Left renal cortex interstitium (tissue), 4 donors: ENCODE measurements at regions not wholly inside any gene's neighbourhood (a gene's known extent, or its start where the extent isn't known, plus 50 kb on each side); places are given as distances from the start of the nearest gene placed in this dataset.
"Not testable (repeated sequence)": the region's sequence is repeated elsewhere in the genome, so short reads cannot be mapped to it uniquely, and the experiment has no call there.

Experiments
- DNase-seq, 4 donors: peaks; one replicate each; pipeline ENCODE4 v3.0.0-alpha.2; 2013; ENCODE audit warnings: low read depth in 4 of 4, low spot score in 2 of 4, missing footprints in 1 of 4

DNA sequence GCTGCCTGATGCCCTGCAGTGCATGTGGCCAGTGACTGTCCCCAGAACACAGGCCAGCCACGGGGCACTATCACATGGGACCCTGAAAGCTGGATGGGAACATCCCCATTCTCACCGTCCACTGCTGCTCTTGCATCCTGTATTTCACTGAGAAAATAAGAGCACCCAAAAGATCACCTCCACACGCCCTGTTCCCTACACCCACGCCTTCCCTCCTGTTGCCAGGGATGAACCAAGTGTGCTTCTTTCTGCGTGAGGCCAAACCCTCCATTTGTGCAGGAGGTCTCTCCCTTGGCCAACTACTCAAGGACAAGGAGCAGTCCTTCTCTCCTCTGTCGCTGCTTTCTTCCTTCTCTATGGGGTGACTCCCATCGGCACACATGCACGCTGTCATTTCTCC, 118.3 kb downstream of the LRRC37A3 start:
- DNase-seq = not testable (repeated sequence)

DNA sequence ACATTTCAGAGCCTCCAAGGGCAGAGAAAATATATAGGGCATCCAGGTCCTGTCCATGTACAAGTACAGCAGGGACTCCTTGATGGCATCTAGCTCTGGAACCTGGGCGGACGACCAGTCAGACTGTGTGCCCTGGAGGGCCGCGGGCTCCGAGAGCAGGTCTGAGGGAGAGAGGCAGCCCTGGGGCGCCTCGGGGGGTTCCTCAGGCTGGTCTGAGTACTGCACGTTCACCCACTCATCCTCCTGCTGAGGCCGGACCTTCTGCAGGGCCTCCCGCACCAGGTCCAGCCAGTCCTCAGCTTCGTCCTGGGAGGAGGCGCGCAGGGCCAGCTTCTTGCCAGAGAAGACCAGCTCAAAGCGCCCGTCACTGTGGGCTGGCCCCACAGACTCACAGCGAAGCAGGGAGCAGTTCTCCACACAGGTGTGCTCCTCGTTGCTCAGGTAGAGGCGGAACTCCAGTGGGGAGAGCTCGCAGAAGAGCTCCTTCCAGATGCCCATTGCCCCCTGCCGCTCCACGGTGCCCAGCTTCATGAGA, 118.8 kb downstream of the LRRC37A3 start:
- not testable (repeated sequence) for DNase-seq

DNA sequence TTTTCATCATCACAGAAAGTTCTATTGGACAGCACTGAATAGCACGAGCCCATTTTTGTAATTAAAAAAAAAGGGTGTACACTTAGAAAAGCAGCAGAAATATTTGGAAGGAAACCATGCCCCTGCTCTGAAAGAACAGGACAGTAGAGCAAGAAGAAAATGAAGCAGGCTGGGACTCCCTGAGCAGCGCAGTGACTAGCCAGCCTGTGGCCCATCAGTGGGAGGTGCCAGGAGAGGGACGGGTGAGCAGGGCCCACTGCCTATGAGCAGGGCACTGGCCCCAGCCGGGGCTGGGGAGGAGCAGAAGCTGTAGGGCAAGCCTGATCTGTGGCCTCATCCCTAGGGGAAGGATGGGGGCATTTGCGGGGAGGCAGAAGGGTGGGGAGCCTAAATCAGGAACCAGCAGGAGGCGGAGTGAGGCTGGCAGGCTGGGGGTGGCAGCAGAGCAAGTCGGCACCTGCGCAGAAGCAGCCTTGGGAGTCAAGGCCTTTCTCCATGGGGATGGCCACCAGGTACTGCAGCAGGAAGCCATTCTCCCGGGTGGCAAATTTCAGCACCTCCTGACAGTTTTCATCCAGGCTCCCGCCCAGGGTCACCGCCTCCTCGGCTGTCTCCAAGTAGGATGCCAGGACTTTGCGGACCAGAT, 119.6 kb downstream of the LRRC37A3 start:
- not testable (repeated sequence) for DNase-seq

DNA sequence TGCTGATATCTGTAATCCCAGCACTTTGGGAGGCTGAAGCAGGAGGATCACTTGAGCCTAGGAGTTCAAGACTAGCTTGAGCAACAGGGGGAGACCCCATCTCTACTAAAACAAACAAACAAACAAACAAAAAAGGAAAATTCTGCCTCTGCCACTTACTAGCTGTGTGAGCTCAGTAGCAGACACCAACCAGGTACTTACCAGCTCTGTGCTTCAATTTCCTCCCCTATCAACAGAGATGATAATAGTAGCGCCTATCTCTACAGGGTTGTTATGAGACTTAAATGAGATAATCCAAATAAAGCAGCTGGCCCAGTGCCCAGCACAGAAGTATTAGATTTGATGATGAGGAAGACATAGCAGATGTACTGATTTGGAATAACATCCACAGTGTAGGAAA, 120.3 kb downstream of the LRRC37A3 start:
- not testable (repeated sequence) for DNase-seq

DNA sequence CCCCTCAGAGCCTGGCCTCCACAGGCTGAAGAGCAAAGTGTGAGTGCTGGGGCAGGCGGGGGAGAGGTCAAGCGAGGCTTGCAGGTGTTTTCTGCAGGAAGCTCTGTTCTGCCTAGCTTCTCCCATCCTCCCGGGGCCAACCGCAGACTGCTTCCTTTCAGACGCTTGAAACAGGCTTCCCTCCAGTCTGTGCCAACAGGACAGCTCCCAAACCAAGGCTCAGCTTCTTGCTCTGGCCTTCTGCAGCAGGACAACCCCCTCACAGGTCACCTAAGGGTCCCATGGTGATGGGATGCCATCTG, 120.8 kb downstream of the LRRC37A3 start:
- not testable (repeated sequence) for DNase-seq

DNA sequence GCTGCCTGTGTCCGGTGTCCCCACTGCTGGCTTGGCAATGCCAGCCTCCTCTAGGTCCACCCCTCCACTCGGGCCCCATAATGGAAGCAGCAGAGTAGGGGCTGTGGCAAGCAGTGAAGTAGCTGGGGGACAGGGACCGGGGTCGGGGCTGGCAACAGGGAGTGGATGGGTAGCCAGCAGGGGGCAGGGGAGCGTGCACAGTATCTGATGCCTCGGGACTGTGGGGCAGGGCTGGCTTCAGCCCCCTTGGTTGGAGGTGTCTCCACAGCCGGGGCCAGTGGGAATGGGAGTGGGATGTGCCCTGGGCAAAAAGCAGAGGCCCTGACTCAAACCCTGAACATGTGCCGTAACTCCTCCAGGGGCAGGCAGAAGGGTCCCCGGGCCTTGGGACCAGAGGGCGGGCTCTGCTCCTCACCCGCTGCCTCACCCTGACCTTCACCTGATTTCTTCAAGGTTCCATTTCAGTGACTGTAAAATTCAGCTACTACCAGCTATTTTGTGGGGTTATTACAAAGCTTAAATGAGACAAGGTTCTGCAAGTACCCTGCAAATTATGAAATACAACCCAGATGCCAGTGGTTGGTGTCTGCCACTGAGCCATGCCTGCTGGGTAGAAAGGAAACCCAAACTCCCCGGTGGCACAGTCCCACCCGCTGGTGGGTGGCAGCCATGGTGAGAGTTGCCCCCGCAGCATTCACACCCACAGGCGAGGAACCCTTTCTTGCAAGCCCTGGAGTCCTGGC, 121.4 kb downstream of the LRRC37A3 start:
- not testable (repeated sequence) for DNase-seq

DNA sequence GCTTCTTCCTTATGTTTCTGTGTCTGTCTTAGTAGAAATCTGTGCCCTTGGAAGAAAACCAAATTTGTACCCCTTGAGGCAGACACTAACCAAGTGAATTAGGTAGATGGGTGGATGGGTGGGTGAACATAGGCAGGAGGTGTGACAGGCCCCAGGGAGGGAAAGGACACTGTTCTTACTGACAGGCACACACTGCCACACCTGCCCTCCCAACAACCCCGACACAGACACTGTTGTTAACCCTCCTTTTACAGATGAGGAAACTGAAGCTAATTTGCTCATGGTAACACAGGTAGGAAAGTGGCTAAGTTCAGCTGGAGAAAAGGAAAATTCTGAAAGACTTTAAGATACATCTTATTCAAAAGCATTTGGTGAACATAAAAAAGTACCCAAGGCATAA, 123.9 kb downstream of the LRRC37A3 start:
- not testable (repeated sequence) for DNase-seq

DNA sequence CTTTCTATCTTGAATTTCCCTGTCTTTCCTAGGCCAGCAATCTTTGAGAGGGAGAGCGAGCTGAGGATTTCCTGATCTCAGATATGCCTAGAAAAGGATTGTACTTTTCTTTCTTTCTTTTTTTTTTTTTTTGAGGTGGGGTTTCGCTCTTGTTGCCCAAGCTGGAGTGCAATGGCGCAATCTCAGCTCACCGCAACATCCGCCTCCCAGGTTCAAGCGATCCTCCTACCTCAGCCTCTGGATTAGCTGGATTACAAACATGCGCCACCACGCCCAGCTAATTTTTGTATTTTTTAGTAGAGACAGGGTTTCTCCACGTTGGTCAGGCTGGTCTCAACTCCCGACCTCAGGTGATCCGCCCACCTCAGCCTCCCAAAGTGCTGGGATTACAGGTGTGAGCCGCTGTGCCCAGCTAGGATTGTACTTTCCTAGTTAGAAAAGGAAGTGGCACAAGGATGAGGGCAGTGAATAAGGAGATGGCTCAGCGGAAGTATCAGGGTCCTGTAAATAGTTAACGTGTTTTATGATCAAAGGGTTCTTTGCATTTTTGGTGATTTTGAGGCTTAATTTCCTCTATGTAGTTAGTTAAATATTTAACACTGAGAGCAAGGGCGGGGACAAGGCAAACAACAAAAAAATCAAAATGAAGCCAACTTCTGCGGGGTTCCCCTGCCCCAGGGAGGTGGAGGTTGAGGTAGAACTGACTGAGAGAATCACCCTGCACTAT, 124.6 kb downstream of the LRRC37A3 start:
- not testable (repeated sequence) for DNase-seq

DNA sequence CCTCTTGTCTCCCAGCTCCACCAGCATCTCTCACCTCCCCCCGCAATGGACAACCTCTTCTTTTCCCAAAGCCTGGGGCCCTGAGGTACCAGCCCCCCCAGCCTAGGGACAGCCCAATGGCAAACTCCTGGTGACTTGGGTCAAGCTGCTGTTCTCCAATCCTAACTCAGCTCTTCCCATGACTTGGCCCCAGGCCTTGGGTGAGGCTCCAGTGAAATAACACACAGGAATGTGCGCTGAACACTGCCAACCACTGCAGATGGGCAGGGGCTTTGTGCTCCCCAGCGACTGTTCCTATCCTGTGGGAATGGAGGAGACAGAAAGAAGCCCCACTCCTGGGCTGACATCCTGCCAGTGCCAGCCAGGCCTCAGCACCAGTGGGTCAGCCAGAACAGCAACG, 125.2 kb downstream of the LRRC37A3 start:
- not testable (repeated sequence) for DNase-seq

DNA sequence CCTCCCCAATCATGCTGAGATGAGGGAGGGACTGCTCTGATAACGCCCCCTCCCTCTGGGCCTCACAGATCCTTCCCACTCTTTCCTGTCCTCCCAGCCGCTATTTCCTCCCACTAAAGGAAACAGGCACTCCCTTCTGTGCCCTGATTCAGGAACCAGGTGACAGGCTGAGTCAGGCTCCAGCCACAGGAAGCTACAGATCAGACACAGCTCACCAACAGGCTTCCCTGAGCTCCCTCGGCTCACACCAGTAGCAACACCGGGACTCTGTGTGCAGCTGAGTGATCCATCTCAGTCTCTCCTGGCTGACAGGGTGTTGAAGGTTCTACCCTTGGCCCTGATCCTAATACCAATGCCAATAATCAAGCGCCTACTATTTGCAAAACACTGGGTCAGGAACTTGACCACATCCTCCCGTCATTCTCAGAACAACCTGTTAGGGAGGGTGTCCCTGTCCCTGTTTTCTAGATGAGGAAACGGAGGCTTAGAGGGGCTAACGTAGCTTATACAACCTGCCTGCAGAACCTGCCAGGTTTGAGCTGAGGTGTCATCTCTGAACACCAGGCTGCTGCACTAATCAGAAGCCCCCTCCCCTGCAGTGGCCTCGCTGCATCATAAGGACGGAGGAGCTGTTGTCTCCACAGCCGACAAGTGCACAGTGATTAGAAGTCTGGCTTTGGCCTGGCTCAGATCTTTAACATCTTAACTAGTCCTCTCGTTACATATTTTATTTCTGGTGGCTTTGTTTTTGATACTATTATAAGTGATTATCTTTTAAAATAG, 126.3 kb downstream of the LRRC37A3 start:
- DNase-seq = not testable (repeated sequence)

DNA sequence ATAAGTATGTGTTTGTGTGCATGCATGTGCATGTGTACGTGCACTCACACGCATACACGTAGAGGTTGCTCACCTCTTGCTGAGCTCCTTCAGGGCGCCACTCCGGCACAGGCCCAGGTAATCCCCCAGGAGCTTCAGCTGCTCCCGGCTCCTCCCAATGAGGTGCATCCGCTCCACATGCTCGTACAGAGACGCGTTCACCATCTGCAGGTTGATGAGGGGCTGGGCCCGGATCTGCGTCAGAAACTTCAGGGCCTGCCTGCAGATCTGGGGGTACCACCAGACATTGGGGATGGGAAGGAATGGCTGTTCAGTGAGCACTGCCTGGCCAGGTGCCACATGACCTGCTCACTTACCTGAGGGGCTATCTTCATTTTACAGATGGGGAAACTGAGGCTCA, 127.0 kb downstream of the LRRC37A3 start:
- DNase-seq = not testable (repeated sequence)

DNA sequence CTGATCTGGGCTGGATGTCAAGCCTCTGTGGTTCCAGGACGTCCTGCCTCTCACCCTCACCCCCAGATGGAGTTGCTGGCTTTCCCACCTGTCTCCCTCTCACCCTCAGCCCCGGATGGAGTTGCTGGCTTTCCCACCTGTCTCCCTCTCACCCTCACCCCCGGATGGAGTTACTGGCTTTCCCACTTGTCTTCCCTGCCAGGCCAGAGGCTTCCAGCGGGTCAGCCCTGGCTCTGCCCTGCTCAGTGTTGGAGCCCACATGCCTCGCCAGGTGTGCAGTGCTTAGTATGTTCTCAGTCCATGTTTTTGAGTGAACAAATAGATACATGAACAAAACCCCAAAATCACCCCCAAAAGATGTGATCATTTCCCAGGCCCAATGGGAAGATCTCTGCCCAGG, 127.6 kb downstream of the LRRC37A3 start:
- not testable (repeated sequence) for DNase-seq

DNA sequence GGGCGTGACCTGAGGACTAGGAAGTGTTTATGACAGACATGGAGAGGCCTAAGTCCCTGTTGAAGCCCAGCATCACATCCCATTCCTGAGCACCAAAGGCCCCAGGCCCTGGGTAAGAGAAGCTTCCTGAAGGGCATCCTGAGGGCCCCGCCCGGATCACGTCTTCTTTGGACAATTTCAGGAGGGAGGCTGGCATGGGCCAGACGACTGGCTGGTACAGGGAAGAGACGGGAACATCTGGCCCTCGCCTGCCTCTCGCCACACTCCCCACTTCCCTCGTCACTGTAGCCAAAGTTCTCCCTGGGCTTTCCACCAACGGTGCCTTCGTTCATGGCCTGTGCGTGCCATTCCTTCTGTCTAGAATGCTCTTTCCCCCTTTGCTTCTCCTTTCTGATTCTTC, 128.1 kb downstream of the LRRC37A3 start:
- DNase-seq = not testable (repeated sequence)

DNA sequence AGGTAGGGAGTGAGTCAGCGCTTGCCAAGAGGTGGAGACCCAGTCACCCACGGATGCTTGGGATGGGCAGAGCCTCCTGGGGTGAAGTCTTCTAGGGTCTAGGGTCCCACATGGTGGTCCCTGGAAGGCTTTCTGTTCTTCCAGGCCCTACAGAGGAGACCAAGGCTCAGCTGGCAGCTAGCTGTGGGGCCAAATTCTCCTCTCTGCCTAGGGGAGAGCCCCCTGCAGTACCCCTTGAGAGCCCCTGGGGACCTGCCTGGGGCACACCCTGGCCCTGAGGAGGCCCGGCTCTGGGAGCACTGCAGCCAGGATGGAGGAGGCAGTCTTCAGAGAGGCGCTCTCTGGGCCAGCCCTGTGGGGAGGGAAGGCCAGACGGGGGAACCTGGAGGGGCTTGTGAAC, 128.6 kb upstream of the SMURF2 start:
- not testable (repeated sequence) for DNase-seq

DNA sequence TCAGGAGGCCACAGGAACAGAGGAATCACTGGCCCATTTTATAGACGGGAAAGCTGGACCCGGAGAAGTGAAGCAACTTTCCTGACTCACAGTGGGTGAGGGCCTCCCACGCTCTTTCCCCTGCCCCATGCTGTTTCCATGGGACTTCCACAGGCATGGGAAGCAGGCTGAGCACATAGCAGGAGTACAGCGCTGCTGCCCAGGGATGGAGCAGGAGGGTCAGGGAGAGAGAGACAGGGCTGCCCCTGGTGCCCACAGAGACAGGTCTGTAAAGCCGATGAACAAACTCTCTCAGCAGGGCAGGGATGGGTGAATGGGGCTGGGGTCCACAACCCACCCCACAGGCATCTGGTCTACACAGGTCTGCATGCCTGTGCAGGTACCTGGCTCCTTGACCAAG, 128.1 kb upstream of the SMURF2 start:
- not testable (repeated sequence) for DNase-seq

DNA sequence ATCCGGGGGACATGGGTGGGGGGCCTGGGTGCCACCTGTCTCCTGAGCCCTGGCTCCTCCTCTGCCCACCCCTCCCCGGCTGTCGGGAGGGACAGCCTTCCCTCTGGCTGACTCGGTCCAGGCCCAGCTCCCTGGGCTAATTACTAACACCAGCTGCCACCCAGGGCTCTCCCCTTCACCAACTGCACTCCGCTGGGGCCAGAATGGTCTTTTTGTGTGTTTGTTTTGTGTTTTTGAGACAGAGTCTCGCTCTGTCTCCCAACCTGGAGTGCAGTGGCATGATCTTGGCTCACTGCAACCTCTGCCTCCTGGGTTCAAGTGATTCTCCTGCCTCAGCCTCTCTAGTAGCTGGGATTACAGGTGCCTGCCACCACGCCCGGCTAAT, 126.9 kb upstream of the SMURF2 start:
- not testable (repeated sequence) for DNase-seq

DNA sequence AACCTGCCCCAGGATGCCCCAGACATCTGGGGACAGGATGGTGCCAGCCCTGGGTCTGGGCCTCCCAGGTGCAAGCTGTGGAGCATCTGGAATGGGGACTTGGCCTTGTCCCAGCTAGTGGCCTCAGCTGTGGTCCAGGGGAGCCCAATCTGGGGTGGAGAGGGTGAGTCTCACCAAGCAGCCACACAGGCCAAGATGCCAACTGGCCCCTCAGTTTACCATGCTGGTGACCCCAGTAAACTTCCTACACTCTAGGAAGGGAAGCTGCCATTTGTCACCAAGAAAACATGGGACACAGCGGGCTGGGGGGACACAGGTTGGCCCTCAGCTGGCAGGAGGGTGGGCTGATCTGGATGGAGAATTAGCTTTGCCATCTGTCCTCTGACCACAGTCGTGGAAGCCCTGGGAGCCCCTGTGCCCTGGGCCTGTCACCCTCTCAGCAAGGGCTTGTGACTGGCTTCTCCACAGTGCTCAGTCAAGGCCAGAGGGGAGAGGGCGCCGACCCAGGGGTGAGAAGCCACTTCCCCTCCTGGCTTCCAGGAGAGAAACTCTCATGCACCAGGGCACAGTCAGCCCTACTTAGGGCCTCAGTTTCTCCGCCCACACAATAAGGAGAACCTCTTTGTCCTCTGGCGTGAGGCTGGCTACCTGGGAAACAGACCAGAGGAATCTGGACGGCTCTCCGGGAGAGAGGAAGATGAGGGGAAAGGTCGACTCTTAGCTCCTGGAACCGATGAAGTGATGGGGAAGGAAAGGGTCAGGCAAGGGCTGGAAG, 126.4 kb upstream of the SMURF2 start:
- DNase-seq = no peak

DNA sequence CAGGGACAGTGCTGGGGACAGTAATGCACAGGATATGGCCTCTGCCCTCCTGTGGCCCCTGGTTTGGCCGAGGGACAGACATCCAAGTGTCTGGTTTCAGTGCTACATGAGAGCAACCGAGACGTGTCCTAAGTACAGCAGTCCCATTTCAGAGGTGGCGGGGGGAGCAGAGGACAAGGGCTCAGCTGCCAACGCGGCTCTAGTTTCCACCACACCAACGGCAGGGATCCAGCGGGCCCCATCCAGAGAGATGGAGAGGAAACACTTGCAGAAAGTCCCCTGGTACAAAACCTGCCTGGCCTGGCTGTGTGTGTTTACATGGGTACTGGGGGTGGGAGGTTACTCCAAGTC, 125.8 kb upstream of the SMURF2 start:
- no peak for DNase-seq

DNA sequence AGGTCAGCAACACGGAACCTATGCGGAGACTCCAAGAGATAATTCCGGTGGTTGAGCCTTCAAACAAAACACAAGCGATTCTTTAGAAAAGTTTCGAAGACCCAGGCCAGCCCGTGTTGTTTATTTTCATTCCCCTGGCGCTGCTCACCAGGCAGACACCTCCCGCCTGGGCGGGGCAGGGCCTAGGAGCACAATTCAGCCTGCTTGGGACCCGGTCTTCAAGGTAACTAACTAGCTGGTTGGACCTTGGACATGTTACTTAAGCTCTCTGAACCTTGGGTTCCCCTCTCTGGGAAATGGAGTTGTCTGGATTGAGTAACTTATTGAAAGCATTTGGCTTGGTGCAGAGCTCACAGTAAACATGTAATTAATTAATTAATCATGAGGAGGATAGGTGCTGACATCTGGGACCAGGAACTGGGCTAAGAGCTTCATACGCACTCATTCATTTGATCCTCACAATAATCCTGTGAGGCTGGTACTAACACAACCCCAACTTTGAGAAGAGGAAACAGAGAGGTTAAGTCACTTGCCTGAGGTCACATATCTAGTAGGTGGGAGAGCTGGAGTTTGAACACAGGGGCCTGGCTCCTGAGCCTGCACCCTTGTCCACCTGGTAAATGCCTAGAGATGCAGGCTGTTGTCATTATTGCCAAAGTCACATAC, 125.3 kb upstream of the SMURF2 start:
- DNase-seq = no peak

DNA sequence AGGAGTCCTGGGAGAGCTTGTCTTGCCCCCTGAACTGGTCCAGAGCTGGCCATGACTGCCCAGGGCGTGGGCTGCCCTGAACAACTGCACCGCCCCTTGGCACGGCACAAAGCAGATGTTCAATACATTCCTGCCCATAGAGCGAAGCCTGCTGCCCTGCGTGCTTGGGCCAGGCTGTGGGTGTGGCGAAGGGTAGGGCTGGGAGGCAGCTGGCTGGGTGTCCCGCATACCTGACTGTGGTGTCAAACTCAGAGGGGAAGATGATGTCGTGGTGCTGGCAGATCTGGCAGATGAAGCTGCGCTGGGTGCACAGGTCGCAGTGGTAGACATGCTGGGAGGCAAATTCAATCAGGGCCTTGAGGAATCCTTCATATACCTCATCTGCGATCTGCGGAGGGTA, 124.2 kb upstream of the SMURF2 start:
- no peak for DNase-seq
